Right lobe of liver (tissue), 4 donors: ENCODE measurements at regions not wholly inside any gene's neighbourhood (a gene's known extent, or its start where the extent isn't known, plus 50 kb on each side); places are given as distances from the start of the nearest gene placed in this dataset.

Experiments used
- POLR2A ChIP-seq: fragments of 450-650 bp; IDR thresholded peaks from one replicate; pipeline ENCODE4 v1.6.1; 2017; ENCODE audit warnings: antibody characterized with exemption, mild to moderate bottlenecking
- TF ChIP-seq, protein P1 (sequence below), 4 donors: fragments of 200-600 bp in 3 of 4; fragments of 450-650 bp in 1 of 4; IDR thresholded peaks; one replicate each; pipeline versions ENCODE4 v1.5.1 to v1.8.0; 2016 to 2022; ENCODE audit warnings: antibody characterized with exemption in 4 of 4, mild to moderate bottlenecking in 2 of 4
- donor health status: DM: no; HTN: no; CAD: no.
- donor health status: DM: no; HTN: no; CAD: no.
- donor health status: DM: no; HTN: yes; CAD: no.

DNA sequence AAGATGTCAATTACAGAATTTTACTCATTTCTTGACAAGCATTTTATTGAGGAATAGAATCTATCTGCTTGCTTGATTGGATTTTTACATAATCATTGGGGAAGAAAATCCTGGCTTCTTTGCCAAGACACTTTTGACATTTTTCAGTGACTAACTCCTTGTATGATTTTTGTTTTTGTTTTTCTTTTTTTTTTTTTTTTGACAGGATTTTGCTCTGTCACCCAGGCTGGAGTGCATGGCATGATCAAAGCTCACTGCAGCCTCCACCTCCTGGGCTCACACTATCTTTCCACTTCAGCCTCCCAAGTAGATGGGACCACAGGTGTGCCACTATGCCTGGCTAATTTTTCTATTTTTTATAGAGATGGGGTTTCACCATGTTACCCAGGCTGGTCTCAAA lies 672.3 kb upstream of the RGMB start:
- no peak for TF ChIP-seq POLR2A
- TF ChIP-seq, protein P1, sequence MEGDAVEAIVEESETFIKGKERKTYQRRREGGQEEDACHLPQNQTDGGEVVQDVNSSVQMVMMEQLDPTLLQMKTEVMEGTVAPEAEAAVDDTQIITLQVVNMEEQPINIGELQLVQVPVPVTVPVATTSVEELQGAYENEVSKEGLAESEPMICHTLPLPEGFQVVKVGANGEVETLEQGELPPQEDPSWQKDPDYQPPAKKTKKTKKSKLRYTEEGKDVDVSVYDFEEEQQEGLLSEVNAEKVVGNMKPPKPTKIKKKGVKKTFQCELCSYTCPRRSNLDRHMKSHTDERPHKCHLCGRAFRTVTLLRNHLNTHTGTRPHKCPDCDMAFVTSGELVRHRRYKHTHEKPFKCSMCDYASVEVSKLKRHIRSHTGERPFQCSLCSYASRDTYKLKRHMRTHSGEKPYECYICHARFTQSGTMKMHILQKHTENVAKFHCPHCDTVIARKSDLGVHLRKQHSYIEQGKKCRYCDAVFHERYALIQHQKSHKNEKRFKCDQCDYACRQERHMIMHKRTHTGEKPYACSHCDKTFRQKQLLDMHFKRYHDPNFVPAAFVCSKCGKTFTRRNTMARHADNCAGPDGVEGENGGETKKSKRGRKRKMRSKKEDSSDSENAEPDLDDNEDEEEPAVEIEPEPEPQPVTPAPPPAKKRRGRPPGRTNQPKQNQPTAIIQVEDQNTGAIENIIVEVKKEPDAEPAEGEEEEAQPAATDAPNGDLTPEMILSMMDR (IDR thresholded peaks at IDR 0.05), result no peak
